ENCODE measurements at regions not wholly inside any gene's neighbourhood (a gene's known extent, or its start where the extent isn't known, plus 50 kb on each side); places are given as distances from the start of the nearest gene placed in this dataset.

DNA sequence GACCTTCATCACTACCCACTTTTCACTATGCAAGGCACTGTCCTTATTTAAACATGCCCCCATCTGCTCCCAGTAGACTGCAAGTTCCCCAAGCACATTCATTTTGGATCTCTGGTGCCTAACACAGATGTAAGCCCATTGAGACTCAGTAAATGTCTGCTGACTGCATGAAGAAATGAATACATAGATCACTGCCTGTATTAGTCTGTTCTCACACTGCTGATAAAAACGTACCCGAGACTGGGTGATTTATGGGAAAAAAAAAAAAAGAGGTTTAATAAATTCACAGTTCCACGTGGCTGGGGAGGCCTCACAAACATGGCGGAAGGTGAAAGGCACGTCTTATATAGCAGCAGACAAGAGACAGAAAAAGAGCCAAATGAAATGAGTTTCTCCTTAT, 204.9 kb downstream of the ATG4C start:
- Histone ChIP-seq H3K9me3 (ENCODE audit: control insufficient read depth, low read length) (no peaks in the 10 kb centered on the region), H3K27ac (ENCODE audit: low read depth, low read length, severe bottlenecking) (no peak overlapping the region), H3K4me1 (ENCODE audit: control insufficient read depth, insufficient read depth, low read length, poor library complexity, severe bottlenecking) (no peaks in the 10 kb centered on the region), H3K36me3 (ENCODE audit: control insufficient read depth, insufficient read depth, low read length) (no peaks in the 10 kb centered on the region), H3K4me3 (ENCODE audit: extremely low read depth, insufficient read depth, low read length, poor library complexity, severe bottlenecking) (no peak overlapping the region)
- 85% methylated on average over 5 of the region's 5 CpGs; no CpG with 5 or more reads in 1 of the 2 experiments for WGBS, 2 experiments (ENCODE audit: insufficient coverage in 2 of 2)

DNA sequence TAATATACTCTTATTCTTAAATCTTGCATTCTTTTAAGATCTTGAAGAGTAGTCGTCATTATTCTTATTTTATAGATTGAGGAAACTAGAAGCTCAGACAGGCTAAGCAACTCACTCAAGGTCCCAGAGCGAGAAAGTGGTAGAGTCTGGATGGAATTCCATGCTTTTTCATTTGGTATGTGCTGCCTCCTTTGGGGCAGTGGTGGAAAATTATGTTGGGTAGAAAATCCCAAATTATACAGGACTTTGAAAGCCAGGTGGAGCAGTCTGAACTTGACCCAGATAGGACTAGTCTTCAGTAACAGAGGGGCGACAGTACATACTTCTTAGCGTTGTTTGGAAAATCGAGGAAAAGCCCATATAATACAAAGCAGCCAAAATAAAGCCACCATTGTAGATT, 205.6 kb downstream of the ATG4C start:
- 83 to 90% methylated on average over 1 of the region's 5 CpGs for WGBS, 2 experiments (ENCODE audit: insufficient coverage in 2 of 2)
- Histone ChIP-seq H3K4me3 (ENCODE audit: extremely low read depth, insufficient read depth, low read length, poor library complexity, severe bottlenecking) (no peak overlapping the region), H3K27ac (ENCODE audit: low read depth, low read length, severe bottlenecking) (no peak overlapping the region), H3K9me3 (ENCODE audit: control insufficient read depth, low read length) (no peaks in the 10 kb centered on the region), H3K4me1 (ENCODE audit: control insufficient read depth, insufficient read depth, low read length, poor library complexity, severe bottlenecking) (no peaks in the 10 kb centered on the region), H3K36me3 (ENCODE audit: control insufficient read depth, insufficient read depth, low read length) (no peaks in the 10 kb centered on the region)

DNA sequence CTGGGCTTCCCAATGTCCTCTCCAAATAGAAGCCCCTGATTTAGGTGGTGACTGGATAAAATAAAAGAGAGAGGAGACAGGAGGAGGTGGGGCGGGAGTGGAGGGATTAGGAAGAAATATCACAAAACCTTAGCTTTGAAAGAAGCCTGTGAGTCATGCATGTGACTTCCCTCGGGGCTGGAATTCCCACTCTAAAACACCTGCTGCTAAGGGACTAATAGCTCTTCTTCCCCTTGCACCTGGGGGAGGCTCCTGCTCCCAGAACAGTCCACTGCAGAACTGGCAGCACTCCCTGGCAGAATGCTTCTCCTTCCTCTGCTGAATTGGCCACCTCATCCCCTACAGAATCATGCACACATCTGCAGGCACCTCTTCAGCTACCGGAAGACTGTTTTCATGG, 207.2 kb downstream of the ATG4C start:
- WGBS, 2 experiments (ENCODE audit: insufficient coverage in 2 of 2): 0 to 43% methylated on average over 1 of the region's 3 CpGs
- Histone ChIP-seq H3K4me1 (ENCODE audit: control insufficient read depth, insufficient read depth, low read length, poor library complexity, severe bottlenecking) (no peaks in the 10 kb centered on the region), H3K36me3 (ENCODE audit: control insufficient read depth, insufficient read depth, low read length) (no peaks in the 10 kb centered on the region), H3K9me3 (ENCODE audit: control insufficient read depth, low read length) (no peaks in the 10 kb centered on the region), H3K4me3 (ENCODE audit: extremely low read depth, insufficient read depth, low read length, poor library complexity, severe bottlenecking) (no peak overlapping the region), H3K27ac (ENCODE audit: low read depth, low read length, severe bottlenecking) (no peak overlapping the region)

DNA sequence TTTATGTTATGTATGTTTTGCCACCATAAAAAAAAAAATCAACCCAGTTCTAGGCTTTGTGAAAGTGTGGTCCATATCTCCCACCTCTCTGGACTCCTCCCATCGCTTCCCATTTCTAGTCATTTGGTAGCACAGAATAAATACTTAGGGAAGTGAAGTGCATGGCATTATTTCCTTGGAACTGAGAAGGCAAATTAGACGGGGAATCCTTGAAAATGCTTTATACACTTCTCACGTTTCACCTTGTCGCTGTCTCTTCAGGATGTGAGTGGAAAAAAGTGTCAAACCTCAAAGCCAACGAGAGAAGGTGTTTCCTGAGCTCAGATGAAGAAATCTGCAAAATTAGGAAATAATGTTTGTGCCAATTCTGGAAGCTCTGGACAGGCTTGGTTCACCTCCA, 209.9 kb downstream of the ATG4C start:
- no peaks in the 10 kb centered on the region for H3K9me3 ChIP-seq (ENCODE audit: control insufficient read depth, low read length)
- H3K36me3 ChIP-seq (ENCODE audit: control insufficient read depth, insufficient read depth, low read length): no peaks in the 10 kb centered on the region
- H3K4me1 ChIP-seq (ENCODE audit: control insufficient read depth, insufficient read depth, low read length, poor library complexity, severe bottlenecking): no peaks in the 10 kb centered on the region
- WGBS, 2 experiments (ENCODE audit: insufficient coverage in 2 of 2): 82 to 98% methylated on average over 4 of the region's 5 CpGs
- H3K4me3 ChIP-seq (ENCODE audit: extremely low read depth, insufficient read depth, low read length, poor library complexity, severe bottlenecking): no peak overlapping the region
- no peak overlapping the region for H3K27ac ChIP-seq (ENCODE audit: low read depth, low read length, severe bottlenecking)

DNA sequence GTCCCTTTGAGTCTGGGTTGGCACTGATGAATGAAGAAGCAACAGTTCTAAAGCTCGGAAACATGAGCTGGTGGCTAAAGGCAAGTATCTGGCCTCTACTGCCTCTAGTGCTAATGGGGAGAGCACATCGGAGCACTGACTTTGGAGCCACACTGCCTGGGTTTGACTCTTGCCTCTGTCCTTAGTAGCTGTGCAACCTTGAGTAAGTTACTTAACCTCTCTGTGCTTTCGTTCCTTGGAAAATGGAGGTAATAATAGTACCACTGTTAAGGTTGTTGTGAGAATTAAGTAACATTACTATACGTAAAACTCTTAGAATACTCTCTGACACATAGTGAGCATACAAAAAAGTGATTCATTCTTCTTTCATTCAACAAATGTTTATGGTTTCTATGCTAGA, 211.2 kb downstream of the ATG4C start:
- Histone ChIP-seq H3K4me1 (ENCODE audit: control insufficient read depth, insufficient read depth, low read length, poor library complexity, severe bottlenecking) (no peaks in the 10 kb centered on the region), H3K27ac (ENCODE audit: low read depth, low read length, severe bottlenecking) (no peak overlapping the region), H3K4me3 (ENCODE audit: extremely low read depth, insufficient read depth, low read length, poor library complexity, severe bottlenecking) (no peak overlapping the region), H3K9me3 (ENCODE audit: control insufficient read depth, low read length) (no peaks in the 10 kb centered on the region), H3K36me3 (ENCODE audit: control insufficient read depth, insufficient read depth, low read length) (no peaks in the 10 kb centered on the region)
- WGBS, 2 experiments (ENCODE audit: insufficient coverage in 2 of 2): 93 to 94% methylated on average over 2 of the region's 4 CpGs

DNA sequence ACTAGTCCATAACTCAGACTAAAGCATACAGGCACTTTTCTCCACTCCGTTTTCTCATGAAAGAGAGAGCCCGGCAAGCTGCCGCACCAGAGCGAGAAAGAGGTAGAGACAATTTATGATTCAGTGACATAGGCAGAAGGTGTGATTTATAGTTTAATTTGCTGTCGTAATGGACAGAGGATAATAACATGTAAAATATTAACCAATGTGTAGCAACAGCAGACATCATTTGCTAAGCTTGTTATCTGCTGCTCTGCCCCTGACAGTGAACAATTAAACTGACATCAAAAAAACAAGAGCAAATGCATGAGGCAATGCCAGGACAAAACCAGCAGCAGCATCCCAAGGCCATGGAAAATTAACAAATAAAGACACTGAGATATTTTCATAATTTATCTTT, 214.0 kb downstream of the ATG4C start:
- H3K4me1 ChIP-seq (ENCODE audit: control insufficient read depth, insufficient read depth, low read length, poor library complexity, severe bottlenecking): no peaks in the 10 kb centered on the region
- no peak overlapping the region for H3K27ac ChIP-seq (ENCODE audit: low read depth, low read length, severe bottlenecking)
- no CpG with 5 or more reads among the region's 5 CpGs for WGBS, 2 experiments (ENCODE audit: insufficient coverage in 2 of 2)
- no peaks in the 10 kb centered on the region for H3K9me3 ChIP-seq (ENCODE audit: control insufficient read depth, low read length)
- H3K36me3 ChIP-seq (ENCODE audit: control insufficient read depth, insufficient read depth, low read length): no peaks in the 10 kb centered on the region
- H3K4me3 ChIP-seq (ENCODE audit: extremely low read depth, insufficient read depth, low read length, poor library complexity, severe bottlenecking): no peak overlapping the region

DNA sequence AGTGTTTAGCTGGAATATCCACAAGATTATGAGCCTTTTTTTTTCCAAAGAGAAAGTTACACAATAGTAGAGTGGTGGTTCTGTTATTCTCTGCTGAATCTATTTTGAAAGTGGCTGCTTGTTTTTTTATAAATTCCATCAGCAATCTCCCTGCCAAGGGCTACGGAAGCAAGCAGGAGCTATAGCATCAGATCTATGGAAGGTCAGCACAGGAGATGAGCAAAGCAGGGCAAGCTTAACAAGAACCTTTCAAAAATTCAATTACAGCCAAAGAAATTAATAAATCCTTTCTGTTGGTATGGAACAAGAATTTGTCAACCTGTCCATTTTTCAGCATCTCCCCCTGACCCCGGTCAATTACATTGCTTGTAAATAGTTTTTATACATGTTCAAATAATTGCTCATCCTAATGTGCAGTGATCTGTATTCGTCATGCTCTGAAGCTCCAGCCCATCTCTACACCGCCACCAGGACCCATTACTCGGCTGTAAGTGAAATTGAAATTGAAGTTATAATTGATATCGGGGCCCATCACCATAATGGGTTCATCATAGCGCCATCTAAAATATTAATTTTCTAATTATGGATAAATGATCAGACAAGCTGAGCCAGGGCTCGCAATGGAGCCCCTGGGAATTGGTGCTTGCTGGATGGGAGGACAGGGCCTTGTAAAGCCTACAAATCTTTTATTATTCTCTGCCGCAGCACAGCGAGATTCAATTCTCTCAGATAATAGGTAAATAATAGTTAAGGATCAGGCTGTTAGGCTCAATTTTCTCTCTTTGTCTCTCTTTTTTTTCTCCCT, 215.1 kb downstream of the ATG4C start:
- Histone ChIP-seq H3K36me3 (ENCODE audit: control insufficient read depth, insufficient read depth, low read length) (no peaks in the 10 kb centered on the region), H3K9me3 (ENCODE audit: control insufficient read depth, low read length) (no peaks in the 10 kb centered on the region), H3K4me1 (ENCODE audit: control insufficient read depth, insufficient read depth, low read length, poor library complexity, severe bottlenecking) (no peaks in the 10 kb centered on the region), H3K27ac (ENCODE audit: low read depth, low read length, severe bottlenecking) (no peak overlapping the region), H3K4me3 (ENCODE audit: extremely low read depth, insufficient read depth, low read length, poor library complexity, severe bottlenecking) (no peak overlapping the region)
- WGBS, 2 experiments (ENCODE audit: insufficient coverage in 2 of 2): no CpG with 5 or more reads among the region's 10 CpGs

DNA sequence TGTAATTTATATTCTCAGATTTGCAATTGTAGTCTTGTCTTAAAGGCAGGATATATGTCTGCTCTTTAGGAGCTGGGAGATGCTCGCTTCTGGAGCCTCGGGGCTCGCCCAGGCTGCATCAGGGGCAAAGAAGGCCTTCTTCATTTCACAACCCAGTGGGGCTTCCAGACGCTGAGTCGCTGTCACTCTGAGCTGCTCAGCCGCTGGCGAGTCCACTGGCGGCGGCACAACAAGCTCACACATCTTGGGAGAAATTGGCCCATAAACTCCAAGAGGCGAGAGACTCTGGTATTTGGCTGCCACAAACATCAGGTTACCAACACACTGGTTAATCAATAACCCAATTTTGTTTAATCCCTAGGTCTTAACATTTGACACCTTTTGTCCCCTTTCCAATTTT, 216.6 kb downstream of the ATG4C start:
- no peaks in the 10 kb centered on the region for H3K4me1 ChIP-seq (ENCODE audit: control insufficient read depth, insufficient read depth, low read length, poor library complexity, severe bottlenecking)
- H3K27ac ChIP-seq (ENCODE audit: low read depth, low read length, severe bottlenecking): no peak overlapping the region
- H3K9me3 ChIP-seq (ENCODE audit: control insufficient read depth, low read length): no peaks in the 10 kb centered on the region
- H3K36me3 ChIP-seq (ENCODE audit: control insufficient read depth, insufficient read depth, low read length): no peaks in the 10 kb centered on the region
- no peak overlapping the region for H3K4me3 ChIP-seq (ENCODE audit: extremely low read depth, insufficient read depth, low read length, poor library complexity, severe bottlenecking)
- 39 to 45% methylated on average over 7 to 10 of the region's 10 CpGs for WGBS, 2 experiments (ENCODE audit: insufficient coverage in 2 of 2)

DNA sequence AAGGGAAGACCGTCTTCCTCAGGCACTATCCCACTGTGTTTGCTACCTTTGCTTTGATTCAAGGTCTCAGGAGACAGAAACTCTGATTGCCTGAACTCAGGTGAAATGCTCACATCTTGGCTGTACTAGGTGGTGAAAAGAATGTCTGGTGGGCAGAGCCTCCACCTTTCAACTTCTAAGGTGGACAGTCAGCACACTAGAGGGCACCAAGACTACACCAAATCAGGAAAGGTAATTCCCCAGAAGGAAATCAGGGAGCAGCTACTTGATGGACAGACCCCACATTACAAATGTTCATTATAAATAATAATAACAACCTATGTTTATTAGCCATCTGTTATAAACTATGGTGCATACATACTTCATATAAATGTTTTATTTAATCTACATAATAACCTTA, 220.9 kb downstream of the ATG4C start:
- no peaks in the 10 kb centered on the region for H3K36me3 ChIP-seq (ENCODE audit: control insufficient read depth, insufficient read depth, low read length)
- 60 to 100% methylated on average over 1 of the region's 1 CpG for WGBS, 2 experiments (ENCODE audit: insufficient coverage in 2 of 2)
- no peaks in the 10 kb centered on the region for H3K4me1 ChIP-seq (ENCODE audit: control insufficient read depth, insufficient read depth, low read length, poor library complexity, severe bottlenecking)
- no peak overlapping the region for H3K4me3 ChIP-seq (ENCODE audit: extremely low read depth, insufficient read depth, low read length, poor library complexity, severe bottlenecking)
- no peak overlapping the region for H3K27ac ChIP-seq (ENCODE audit: low read depth, low read length, severe bottlenecking)
- no peaks in the 10 kb centered on the region for H3K9me3 ChIP-seq (ENCODE audit: control insufficient read depth, low read length)

DNA sequence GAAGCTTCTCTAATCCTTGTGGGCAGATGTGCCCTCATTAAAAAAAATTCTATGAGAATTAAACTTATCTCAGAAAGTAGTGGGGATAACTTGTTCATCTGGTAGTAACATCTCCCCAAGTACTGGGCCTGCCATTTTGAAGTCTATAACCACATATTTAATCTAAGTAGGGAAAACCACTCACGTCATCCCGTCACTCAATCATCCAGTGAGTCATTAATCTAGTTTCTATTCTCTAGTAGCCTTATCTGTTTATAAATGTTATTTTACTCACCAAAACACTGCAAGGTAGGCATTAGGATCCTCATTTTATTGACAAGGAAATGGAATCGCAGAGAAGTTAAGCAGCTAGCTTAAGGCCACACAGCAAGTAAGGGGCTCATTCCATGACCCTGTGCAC, 221.9 kb downstream of the ATG4C start:
- Histone ChIP-seq H3K27ac (ENCODE audit: low read depth, low read length, severe bottlenecking) (no peak overlapping the region), H3K4me3 (ENCODE audit: extremely low read depth, insufficient read depth, low read length, poor library complexity, severe bottlenecking) (no peak overlapping the region), H3K36me3 (ENCODE audit: control insufficient read depth, insufficient read depth, low read length) (no peaks in the 10 kb centered on the region), H3K4me1 (ENCODE audit: control insufficient read depth, insufficient read depth, low read length, poor library complexity, severe bottlenecking) (peaks cover 6% of the 10 kb centered on the region), H3K9me3 (ENCODE audit: control insufficient read depth, low read length) (no peaks in the 10 kb centered on the region)
- 80 to 83% methylated on average over 1 of the region's 3 CpGs for WGBS, 2 experiments (ENCODE audit: insufficient coverage in 2 of 2)

DNA sequence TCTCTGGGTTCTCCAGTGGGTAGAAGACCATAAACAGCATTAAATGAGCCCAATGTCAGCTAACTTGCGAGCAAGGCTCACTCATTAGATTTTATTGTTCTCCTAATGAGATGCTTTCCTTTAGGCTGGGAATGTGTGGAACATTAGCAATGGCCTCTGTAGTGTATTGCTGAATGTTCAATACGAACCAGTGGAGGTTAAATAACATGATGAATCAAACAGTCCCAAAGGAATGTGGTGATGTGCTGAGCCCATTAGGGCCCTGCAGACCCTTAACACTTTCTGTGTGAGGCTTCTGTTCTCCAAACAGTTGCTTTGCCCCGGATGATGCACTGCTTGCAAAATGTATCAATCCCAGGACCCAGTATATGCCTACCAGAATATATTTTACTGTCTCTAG, 225.5 kb downstream of the ATG4C start:
- Histone ChIP-seq H3K4me1 (ENCODE audit: control insufficient read depth, insufficient read depth, low read length, poor library complexity, severe bottlenecking) (peaks cover 13% of the 10 kb centered on the region), H3K36me3 (ENCODE audit: control insufficient read depth, insufficient read depth, low read length) (no peaks in the 10 kb centered on the region), H3K27ac (ENCODE audit: low read depth, low read length, severe bottlenecking) (no peak overlapping the region), H3K4me3 (ENCODE audit: extremely low read depth, insufficient read depth, low read length, poor library complexity, severe bottlenecking) (no peak overlapping the region), H3K9me3 (ENCODE audit: control insufficient read depth, low read length) (no peaks in the 10 kb centered on the region)
- WGBS, 2 experiments (ENCODE audit: insufficient coverage in 2 of 2): 80 to 96% methylated on average over 2 to 3 of the region's 3 CpGs
